ENCODE measurements at regions not wholly inside any gene's neighbourhood (a gene's known extent, or its start where the extent isn't known, plus 50 kb on each side); places are given as distances from the start of the nearest gene placed in this dataset.

DNA sequence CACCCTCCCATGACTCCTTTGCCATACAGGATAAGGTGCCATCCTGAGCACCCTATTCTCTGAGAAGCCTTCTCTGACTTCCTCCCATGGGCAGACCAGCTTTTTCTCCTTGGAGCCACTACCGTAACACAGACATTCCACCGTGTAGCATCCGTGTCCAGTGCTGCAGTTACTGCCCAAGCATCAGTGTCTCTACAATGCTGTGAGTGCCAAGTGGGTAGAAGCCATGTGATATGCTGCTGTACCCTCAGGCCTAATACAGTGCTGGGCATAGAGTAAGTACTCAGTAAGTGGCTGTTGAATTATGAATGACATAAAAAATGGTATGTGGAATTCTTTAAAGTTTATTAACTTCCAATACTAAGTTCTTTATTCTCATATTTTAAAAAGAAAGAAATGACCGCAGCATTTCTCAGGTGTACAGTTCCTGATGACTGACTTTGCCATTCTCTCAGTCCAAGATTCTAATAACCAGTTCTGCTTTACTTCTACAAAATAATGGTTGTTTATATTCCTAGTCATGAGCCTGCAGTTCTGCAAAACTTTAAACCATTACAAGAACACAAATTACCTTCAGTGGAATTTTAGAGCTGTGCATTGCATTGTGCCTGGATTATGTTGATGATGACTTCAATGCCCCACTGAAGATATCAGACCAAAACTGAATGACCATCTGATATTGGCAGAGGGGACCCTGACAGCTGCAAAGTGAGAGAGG is 118.7 kb downstream of the RPAP3 start:
- no peaks in the 10 kb centered on the region for H3K27me3 ChIP-seq
- intact Hi-C loops (cut with DNase I): no loop called here
- H3K4me1 ChIP-seq: peaks cover 0 to 6% of the 10 kb centered on the region in 2 donors
- TF ChIP-seq, protein P1, sequence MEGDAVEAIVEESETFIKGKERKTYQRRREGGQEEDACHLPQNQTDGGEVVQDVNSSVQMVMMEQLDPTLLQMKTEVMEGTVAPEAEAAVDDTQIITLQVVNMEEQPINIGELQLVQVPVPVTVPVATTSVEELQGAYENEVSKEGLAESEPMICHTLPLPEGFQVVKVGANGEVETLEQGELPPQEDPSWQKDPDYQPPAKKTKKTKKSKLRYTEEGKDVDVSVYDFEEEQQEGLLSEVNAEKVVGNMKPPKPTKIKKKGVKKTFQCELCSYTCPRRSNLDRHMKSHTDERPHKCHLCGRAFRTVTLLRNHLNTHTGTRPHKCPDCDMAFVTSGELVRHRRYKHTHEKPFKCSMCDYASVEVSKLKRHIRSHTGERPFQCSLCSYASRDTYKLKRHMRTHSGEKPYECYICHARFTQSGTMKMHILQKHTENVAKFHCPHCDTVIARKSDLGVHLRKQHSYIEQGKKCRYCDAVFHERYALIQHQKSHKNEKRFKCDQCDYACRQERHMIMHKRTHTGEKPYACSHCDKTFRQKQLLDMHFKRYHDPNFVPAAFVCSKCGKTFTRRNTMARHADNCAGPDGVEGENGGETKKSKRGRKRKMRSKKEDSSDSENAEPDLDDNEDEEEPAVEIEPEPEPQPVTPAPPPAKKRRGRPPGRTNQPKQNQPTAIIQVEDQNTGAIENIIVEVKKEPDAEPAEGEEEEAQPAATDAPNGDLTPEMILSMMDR (IDR thresholded peaks at IDR 0.05): no peak
- no peak for TF ChIP-seq POLR2A (IDR thresholded peaks at IDR 0.05)
- H3K36me3 ChIP-seq: no peaks in the 10 kb centered on the region
- no peaks in the 10 kb centered on the region for H3K9me3 ChIP-seq
- WGBS, 2 donors: 80 to 86% methylated on average over 4 of the region's 4 CpGs
- no peak for DNase-seq
- no peak overlapping the region for H3K27ac ChIP-seq
- no peak overlapping the region for H3K4me3 ChIP-seq (replicated peaks in 1 of 3)

DNA sequence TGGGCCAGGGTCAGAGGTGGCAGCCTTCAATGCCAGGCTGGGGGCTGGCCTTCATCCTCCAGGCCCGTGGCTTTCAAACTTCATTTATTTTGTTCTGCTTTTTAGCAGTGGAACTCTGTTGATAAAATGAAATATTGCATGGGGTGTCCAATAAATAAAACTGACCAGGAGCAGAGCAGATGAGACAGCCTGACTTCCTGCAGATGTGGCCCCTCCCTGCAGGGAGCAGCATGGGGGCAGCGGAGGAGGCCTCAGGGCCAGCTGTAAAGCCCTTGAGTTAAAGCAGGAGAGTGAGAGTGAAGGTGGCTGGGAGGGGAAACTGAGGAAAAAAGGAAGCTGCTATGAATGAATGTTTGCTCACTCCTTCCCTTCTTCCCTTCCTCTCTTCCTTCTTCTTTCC is 120.3 kb downstream of the RPAP3 start:
- H3K27me3 ChIP-seq: no peaks in the 10 kb centered on the region
- intact Hi-C loops (cut with DNase I): no loop called here
- H3K27ac ChIP-seq: no peak overlapping the region
- H3K4me3 ChIP-seq (replicated peaks in 1 of 3): no peak overlapping the region
- no peaks in the 10 kb centered on the region for H3K4me1 ChIP-seq
- TF ChIP-seq, protein P1 (IDR thresholded peaks at IDR 0.05): no peak
- TF ChIP-seq POLR2A (IDR thresholded peaks at IDR 0.05): no peak
- H3K9me3 ChIP-seq: no peaks in the 10 kb centered on the region
- no peak for DNase-seq
- no peaks in the 10 kb centered on the region for H3K36me3 ChIP-seq
- WGBS, 2 donors: 68 to 92% methylated on average over 2 of the region's 2 CpGs

DNA sequence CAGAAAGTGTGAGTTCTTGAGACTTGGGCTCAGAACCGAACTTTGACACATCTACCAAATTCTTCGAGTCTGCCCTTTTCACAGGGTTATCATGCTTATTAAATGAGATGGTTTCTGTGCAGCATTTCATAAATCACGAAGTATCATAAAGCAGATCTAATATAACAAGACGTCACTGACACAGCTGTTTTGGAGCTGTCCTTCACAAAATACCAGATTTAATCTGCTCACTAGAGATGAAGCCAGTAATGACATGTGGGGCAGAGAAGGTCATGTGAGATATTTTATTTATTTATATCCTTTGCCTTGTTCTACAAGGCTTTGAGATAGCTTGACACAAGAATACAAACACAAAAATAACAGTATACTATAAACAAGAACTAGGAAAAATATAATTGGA is 127.0 kb downstream of the RPAP3 start:
- H3K4me3 ChIP-seq (replicated peaks in 1 of 3): no peak overlapping the region
- H3K36me3 ChIP-seq: no peaks in the 10 kb centered on the region
- TF ChIP-seq POLR2A (IDR thresholded peaks at IDR 0.05): no peak
- no peaks in the 10 kb centered on the region for H3K4me1 ChIP-seq
- H3K27me3 ChIP-seq: no peaks in the 10 kb centered on the region
- H3K27ac ChIP-seq: no peak overlapping the region
- no peak for DNase-seq
- no peaks in the 10 kb centered on the region for H3K9me3 ChIP-seq
- intact Hi-C loops (cut with DNase I): no loop called here
- 83 to 87% methylated on average over 4 of the region's 4 CpGs for WGBS, 2 donors

DNA sequence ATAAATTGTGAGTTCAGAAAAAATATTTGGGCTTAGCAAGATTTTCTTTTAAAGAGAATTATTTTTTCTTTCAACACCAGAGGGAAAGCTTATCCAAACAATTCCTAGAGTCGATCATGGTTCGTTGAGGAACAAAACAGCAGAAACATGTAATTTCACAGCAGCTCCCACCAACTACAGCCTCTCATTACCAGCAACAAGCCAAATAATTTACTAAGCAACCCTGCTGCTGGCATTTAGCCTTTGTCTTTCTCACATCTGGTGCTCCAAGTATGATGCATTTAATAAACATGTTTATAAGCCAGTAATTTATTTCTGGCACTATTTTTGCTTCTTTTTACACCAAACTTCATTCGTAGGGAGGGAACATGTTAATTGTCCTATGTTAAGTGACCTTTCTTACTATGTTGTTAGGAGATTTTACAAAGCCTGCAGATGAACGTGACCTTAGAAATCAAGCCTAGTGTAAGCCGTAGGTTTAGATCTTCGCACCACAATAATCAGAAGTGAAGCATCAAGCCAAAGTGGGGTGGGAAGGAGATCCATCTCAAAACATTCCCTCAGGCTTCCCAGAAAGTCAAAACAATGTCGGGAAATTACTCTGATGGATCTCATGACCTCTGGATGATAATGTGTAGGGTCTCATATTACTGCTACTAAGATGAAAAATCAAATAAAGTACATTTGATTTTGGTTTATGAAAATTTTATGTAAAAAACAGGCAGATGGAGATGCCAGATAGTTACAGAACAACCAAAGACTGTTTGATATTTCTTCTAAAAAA is 128.4 kb downstream of the RPAP3 start:
- Histone ChIP-seq H3K27me3 (no peaks in the 10 kb centered on the region), H3K4me1 (no peaks in the 10 kb centered on the region), H3K36me3 (no peaks in the 10 kb centered on the region), H3K4me3 (replicated peaks in 1 of 3) (no peak overlapping the region), H3K9me3 (no peaks in the 10 kb centered on the region), H3K27ac (no peak overlapping the region)
- DNase-seq: no peak
- 55 to 57% methylated on average over 7 of the region's 7 CpGs for WGBS, 2 donors
- TF ChIP-seq, protein P1 (IDR thresholded peaks at IDR 0.05): no peak
- no peak for TF ChIP-seq POLR2A (IDR thresholded peaks at IDR 0.05)
- intact Hi-C loops (cut with DNase I): no loop called here

DNA sequence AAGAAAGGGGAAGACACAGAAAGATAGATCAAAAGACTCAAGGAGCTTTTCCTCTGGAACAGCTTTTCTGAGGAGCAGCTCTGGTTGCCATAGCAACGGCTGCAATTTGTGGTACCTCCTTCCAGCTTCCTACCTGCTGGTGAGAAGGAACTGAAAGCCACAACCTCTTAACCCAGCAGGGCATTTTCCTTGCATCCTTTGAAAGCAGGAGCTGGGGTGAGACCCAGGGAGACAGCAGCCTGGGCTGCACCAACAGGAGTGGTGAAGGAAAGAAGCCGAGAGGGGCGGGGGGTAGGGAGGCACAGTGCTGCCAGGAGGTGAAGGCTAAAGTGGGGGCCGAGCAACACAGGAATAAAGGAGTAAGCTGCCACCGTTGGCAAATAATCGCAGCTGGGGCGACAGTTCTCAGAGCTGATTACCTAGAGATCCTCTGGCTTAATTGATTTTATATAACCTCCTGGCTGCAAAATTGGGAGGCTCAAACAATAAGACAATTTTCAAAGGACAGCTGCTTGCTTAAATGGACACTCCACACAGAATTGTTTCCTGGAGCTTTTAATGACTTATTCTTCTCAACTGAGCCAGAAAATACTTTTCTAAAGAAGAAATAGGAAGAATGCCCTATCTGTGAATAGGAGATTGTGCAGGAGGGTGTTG is 129.4 kb downstream of the RPAP3 start:
- no peak overlapping the region for H3K4me3 ChIP-seq (replicated peaks in 1 of 3)
- DNase-seq: no peak
- intact Hi-C loops (cut with DNase I): no loop called here
- no peaks in the 10 kb centered on the region for H3K27me3 ChIP-seq
- H3K9me3 ChIP-seq: no peaks in the 10 kb centered on the region
- no peak overlapping the region for H3K27ac ChIP-seq
- TF ChIP-seq, protein P1 (IDR thresholded peaks at IDR 0.05): no peak
- no peak for TF ChIP-seq POLR2A (IDR thresholded peaks at IDR 0.05)
- no peaks in the 10 kb centered on the region for H3K4me1 ChIP-seq
- H3K36me3 ChIP-seq: no peaks in the 10 kb centered on the region
- WGBS, 2 donors: 43 to 56% methylated on average over 7 of the region's 7 CpGs
